ENCODE measurements at regions not wholly inside any gene's neighbourhood (a gene's known extent, or its start where the extent isn't known, plus 50 kb on each side); places are given as distances from the start of the nearest gene placed in this dataset.

DNA sequence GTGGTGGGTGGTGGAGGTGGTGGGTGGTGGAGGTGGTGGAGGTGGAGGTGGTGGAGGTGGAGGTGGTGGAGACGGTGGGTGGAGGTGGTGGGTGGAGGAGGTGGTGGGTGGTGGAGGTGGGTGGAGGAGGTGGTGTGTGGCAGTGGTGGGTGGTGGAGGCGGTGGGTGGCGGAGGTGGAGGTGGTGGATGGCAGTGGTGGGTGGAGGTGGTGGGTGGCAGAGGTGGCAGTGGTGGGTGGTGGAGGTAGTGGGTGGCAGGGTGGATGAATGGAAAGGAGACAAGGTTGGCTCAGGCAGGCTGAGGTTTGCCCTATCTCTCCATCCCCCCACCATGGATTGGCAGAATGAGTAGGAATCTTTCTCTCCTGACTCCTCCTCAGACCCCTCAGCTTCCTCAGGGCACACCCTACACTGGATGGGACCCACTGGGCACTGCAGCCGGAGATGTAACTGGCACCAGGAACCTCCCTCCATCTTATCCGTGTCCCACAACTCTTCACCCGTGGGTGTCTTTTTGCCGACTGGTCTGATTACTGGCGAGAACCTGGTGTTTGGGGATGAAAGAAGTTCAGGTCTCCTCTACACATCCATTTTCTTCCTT lies 166.3 kb downstream of the C9orf50 start:
- TF ChIP-seq ZNF565 (CRISPR knock-in tag; conservative IDR thresholded peaks at IDR 0.05; ENCODE audit: low read depth), result no peak
- TF ChIP-seq OSR1 (CRISPR knock-in tag; IDR thresholded peaks at IDR 0.05), result no peak
- TF ChIP-seq TCF4 (CRISPR knock-in tag; IDR thresholded peaks at IDR 0.05; ENCODE audit: borderline replicate concordance), result no peak
- TF ChIP-seq, protein P1, sequence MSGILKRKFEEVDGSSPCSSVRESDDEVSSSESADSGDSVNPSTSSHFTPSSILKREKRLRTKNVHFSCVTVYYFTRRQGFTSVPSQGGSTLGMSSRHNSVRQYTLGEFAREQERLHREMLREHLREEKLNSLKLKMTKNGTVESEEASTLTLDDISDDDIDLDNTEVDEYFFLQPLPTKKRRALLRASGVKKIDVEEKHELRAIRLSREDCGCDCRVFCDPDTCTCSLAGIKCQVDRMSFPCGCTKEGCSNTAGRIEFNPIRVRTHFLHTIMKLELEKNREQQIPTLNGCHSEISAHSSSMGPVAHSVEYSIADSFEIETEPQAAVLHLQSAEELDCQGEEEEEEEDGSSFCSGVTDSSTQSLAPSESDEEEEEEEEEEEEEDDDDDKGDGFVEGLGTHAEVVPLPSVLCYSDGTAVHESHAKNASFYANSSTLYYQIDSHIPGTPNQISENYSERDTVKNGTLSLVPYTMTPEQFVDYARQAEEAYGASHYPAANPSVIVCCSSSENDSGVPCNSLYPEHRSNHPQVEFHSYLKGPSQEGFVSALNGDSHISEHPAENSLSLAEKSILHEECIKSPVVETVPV (CRISPR knock-in tag; IDR thresholded peaks at IDR 0.05), result no peak
- TF ChIP-seq, protein P2, sequence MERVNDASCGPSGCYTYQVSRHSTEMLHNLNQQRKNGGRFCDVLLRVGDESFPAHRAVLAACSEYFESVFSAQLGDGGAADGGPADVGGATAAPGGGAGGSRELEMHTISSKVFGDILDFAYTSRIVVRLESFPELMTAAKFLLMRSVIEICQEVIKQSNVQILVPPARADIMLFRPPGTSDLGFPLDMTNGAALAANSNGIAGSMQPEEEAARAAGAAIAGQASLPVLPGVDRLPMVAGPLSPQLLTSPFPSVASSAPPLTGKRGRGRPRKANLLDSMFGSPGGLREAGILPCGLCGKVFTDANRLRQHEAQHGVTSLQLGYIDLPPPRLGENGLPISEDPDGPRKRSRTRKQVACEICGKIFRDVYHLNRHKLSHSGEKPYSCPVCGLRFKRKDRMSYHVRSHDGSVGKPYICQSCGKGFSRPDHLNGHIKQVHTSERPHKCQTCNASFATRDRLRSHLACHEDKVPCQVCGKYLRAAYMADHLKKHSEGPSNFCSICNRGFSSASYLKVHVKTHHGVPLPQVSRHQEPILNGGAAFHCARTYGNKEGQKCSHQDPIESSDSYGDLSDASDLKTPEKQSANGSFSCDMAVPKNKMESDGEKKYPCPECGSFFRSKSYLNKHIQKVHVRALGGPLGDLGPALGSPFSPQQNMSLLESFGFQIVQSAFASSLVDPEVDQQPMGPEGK (CRISPR knock-in tag; IDR thresholded peaks at IDR 0.05; ENCODE audit: borderline replicate concordance), result no peak
- no peak for TF ChIP-seq GLIS3 (CRISPR knock-in tag; IDR thresholded peaks at IDR 0.05)
- TF ChIP-seq, protein P3, sequence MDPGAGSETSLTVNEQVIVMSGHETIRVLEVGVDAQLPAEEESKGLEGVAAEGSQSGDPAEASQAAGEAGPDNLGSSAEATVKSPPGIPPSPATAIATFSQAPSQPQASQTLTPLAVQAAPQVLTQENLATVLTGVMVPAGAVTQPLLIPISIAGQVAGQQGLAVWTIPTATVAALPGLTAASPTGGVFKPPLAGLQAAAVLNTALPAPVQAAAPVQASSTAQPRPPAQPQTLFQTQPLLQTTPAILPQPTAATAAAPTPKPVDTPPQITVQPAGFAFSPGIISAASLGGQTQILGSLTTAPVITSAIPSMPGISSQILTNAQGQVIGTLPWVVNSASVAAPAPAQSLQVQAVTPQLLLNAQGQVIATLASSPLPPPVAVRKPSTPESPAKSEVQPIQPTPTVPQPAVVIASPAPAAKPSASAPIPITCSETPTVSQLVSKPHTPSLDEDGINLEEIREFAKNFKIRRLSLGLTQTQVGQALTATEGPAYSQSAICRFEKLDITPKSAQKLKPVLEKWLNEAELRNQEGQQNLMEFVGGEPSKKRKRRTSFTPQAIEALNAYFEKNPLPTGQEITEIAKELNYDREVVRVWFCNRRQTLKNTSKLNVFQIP (CRISPR knock-in tag; IDR thresholded peaks at IDR 0.05; ENCODE audit: borderline replicate concordance, low read depth), result no peak
- no peak for TF ChIP-seq ZNF70 (CRISPR knock-in tag; IDR thresholded peaks at IDR 0.05)
- TF ChIP-seq ZC3H10 (CRISPR knock-in tag; IDR thresholded peaks at IDR 0.05), result no peak
- no peak for TF ChIP-seq CSDC2 (CRISPR knock-in tag; IDR thresholded peaks at IDR 0.05)
- no peak for ATAC-seq

DNA sequence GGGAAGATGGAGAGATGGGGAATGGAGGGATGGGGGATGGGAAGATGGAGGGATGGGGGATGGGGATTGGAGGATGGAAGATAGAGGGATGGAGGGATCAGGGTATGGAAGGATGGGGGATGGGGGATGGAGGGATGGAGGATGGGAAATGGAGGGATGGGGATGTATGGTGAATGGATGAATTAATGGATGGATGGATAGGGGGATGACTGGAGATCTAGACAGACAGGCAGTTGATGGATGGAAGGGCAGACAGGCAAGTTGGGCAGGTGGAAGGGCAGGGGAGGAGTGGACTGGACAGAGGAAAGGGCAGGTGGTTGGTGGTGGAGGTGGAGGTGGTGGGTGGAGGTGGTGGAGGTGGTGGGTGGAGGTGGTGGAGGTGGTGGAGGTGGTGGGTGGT lies 167.2 kb downstream of the C9orf50 start:
- no peak for ATAC-seq
- TF ChIP-seq ZNF565 (CRISPR knock-in tag; conservative IDR thresholded peaks at IDR 0.05; ENCODE audit: low read depth) (no peak), ARNTL (CRISPR knock-in tag; IDR thresholded peaks at IDR 0.05; ENCODE audit: borderline replicate concordance, low read depth) (no peak), ZFP30 (CRISPR knock-in tag; IDR thresholded peaks at IDR 0.05) (no peak), TOX (CRISPR knock-in tag; IDR thresholded peaks at IDR 0.05; ENCODE audit: borderline replicate concordance) (no peak), ZNF8 (CRISPR knock-in tag; IDR thresholded peaks at IDR 0.05) (no peak), GLIS3 (CRISPR knock-in tag; IDR thresholded peaks at IDR 0.05) (no peak), SNAI2 (CRISPR knock-in tag; IDR thresholded peaks at IDR 0.05) (no peak), BACH2 (CRISPR knock-in tag; IDR thresholded peaks at IDR 0.05; ENCODE audit: borderline replicate concordance) (no peak), ZNF70 (CRISPR knock-in tag; IDR thresholded peaks at IDR 0.05) (no peak), PPARA (CRISPR knock-in tag; IDR thresholded peaks at IDR 0.05; ENCODE audit: borderline replicate concordance) (no peak), ISL1 (CRISPR knock-in tag; IDR thresholded peaks at IDR 0.05) (no peak), OSR1 (CRISPR knock-in tag; IDR thresholded peaks at IDR 0.05) (no peak)
- TF ChIP-seq, protein P4, sequence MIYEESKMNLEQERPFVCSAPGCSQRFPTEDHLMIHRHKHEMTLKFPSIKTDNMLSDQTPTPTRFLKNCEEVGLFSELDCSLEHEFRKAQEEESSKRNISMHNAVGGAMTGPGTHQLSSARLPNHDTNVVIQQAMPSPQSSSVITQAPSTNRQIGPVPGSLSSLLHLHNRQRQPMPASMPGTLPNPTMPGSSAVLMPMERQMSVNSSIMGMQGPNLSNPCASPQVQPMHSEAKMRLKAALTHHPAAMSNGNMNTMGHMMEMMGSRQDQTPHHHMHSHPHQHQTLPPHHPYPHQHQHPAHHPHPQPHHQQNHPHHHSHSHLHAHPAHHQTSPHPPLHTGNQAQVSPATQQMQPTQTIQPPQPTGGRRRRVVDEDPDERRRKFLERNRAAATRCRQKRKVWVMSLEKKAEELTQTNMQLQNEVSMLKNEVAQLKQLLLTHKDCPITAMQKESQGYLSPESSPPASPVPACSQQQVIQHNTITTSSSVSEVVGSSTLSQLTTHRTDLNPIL (CRISPR knock-in tag; IDR thresholded peaks at IDR 0.05; ENCODE audit: low read depth), result no peak
- TF ChIP-seq, protein P2 (CRISPR knock-in tag; IDR thresholded peaks at IDR 0.05; ENCODE audit: borderline replicate concordance), result no peak

DNA sequence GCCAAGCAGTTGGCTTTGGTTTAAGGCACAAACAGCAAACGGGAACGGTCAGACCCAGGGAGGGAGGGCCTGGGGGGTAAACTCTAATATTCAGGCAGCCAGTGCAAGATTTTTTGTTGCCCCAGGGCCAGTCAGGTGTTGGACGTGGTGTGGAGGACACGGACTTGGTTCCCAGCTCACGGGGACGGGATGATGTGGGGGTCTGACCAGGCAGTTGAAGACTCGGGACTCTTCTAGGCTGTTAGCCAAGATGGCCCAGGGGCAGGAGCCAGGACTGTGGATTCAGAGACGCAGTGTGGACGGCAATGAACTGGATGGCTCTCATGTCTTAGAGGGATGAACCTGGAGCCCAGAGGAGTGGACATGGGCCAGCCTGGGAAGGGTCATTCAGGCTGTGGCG lies 169.2 kb downstream of the C9orf50 start:
- TF ChIP-seq ZFP30 (CRISPR knock-in tag; IDR thresholded peaks at IDR 0.05) (no peak), ZNF565 (CRISPR knock-in tag; conservative IDR thresholded peaks at IDR 0.05; ENCODE audit: low read depth) (no peak), PPARA (CRISPR knock-in tag; IDR thresholded peaks at IDR 0.05; ENCODE audit: borderline replicate concordance) (no peak), TOX (CRISPR knock-in tag; IDR thresholded peaks at IDR 0.05; ENCODE audit: borderline replicate concordance) (no peak), ZNF70 (CRISPR knock-in tag; IDR thresholded peaks at IDR 0.05) (no peak), ESRRG (CRISPR knock-in tag; IDR thresholded peaks at IDR 0.05) (no peak), ZC3H10 (CRISPR knock-in tag; IDR thresholded peaks at IDR 0.05) (no peak), GLIS3 (CRISPR knock-in tag; IDR thresholded peaks at IDR 0.05) (no peak), OSR1 (CRISPR knock-in tag; IDR thresholded peaks at IDR 0.05) (no peak), RARB (CRISPR knock-in tag; IDR thresholded peaks at IDR 0.05) (no peak), TCF4 (CRISPR knock-in tag; IDR thresholded peaks at IDR 0.05; ENCODE audit: borderline replicate concordance) (no peak), ZFP3 (CRISPR knock-in tag; IDR thresholded peaks at IDR 0.05) (no peak), ISL1 (CRISPR knock-in tag; IDR thresholded peaks at IDR 0.05) (no peak), SNAI2 (CRISPR knock-in tag; IDR thresholded peaks at IDR 0.05) (no peak), ARNTL (CRISPR knock-in tag; IDR thresholded peaks at IDR 0.05; ENCODE audit: borderline replicate concordance, low read depth) (no peak), CSDC2 (CRISPR knock-in tag; IDR thresholded peaks at IDR 0.05) (no peak)
- TF ChIP-seq, protein P1 (CRISPR knock-in tag; IDR thresholded peaks at IDR 0.05), result no peak
- TF ChIP-seq, protein P3 (CRISPR knock-in tag; IDR thresholded peaks at IDR 0.05; ENCODE audit: borderline replicate concordance, low read depth), result no peak
- TF ChIP-seq, protein P4 (CRISPR knock-in tag; IDR thresholded peaks at IDR 0.05; ENCODE audit: low read depth), result no peak
- ATAC-seq, result no peak

Measured in SK-N-SH treated with all-trans-retinoic acid at 6 μM for 48 hours (cell line).